ENCODE measurements at regions not wholly inside any gene's neighbourhood (a gene's known extent, or its start where the extent isn't known, plus 50 kb on each side); places are given as distances from the start of the nearest gene placed in this dataset.

GRCh38 chrX:95383778-95384177, 1300.9 kb upstream of the DIAPH2 start:
- TF ChIP-seq NKX3-1 (CRISPR knock-in tag; IDR thresholded peaks at IDR 0.05), result no peak
- no peak for TF ChIP-seq GTF3A (CRISPR knock-in tag; conservative IDR thresholded peaks at IDR 0.05)
- no peak for TF ChIP-seq ZNF572 (CRISPR knock-in tag; IDR thresholded peaks at IDR 0.05)
- no peak for TF ChIP-seq POLR2A (IDR thresholded peaks at IDR 0.05; ENCODE audit: insufficient read depth in 1 of 2, low read depth in 2 of 2, low read length in 2 of 2)
- TF ChIP-seq SYNCRIP (IDR thresholded peaks at IDR 0.05; ENCODE audit: insufficient read depth, low read depth, low read length), result no peak

All from HepG2 (cell line).